ENCODE measurements at regions not wholly inside any gene's neighbourhood (a gene's known extent, or its start where the extent isn't known, plus 50 kb on each side); places are given as distances from the start of the nearest gene placed in this dataset.

DNA sequence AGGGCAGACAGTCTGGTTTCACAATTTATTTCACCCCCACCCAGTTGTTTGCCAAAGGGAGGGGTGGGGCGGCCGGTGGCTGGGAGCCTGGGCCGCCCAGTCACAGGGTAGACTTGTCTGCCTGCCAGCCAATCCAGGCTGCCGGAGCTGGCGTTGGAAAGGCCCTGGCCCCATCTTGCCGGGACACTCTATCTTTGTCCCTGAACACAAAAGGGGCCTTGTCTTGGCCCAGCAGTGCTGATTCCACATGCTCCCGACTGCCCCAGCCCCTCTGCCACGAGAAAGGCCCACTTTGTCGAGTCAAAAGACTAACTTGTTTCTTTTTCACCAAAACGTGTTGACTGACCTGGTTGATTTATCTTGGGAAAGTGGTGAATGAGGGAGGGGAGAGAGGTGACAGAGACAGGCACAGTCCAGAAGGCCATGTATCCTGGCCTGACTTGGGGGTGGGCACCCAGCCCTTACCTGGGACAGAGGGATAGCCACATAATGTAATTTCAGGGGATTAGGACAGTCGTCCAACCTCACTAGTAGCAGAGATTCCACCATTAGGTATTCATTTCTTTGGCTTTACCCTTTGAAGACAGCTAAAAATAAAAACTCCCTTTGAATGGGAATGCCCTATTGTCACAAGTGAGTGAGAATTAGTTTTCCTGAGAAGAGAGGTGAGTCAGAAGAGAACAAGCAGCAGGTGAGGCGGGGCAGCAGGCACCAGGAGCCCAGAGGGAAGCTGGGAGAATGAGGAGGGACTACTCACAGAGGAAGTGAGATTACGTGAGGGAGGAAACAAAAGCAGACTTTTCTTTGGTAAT, 67.0 kb upstream of the SIRPA start:
- ATAC-seq (peak; percentile 16 to 47), DNase-seq (no peak)
- intact Hi-C loops (cut with DNase I), result no loop called here
- Histone ChIP-seq H3K4me3 (no peak overlapping the region), H3K27ac (no peak overlapping the region), H3K9me3 (peaks cover 5% of the 10 kb centered on the region), H3K27me3 (ENCODE audit: low read depth) (no peaks in the 10 kb centered on the region), H3K4me1 (peaks cover 35% of the 10 kb centered on the region), H3K36me3 (no peaks in the 10 kb centered on the region)
- no peak for TF ChIP-seq CTCF (IDR thresholded peaks at IDR 0.05)

GRCh38 chr20:1827510-1827973, 67.7 kb upstream of the SIRPA start:
- TF ChIP-seq CTCF (IDR thresholded peaks at IDR 0.05), result no peak
- Histone ChIP-seq H3K9me3 (peaks cover 10% of the 10 kb centered on the region), H3K36me3 (no peaks in the 10 kb centered on the region), H3K27ac (no peak overlapping the region), H3K4me1 (peaks cover 35% of the 10 kb centered on the region), H3K4me3 (no peak overlapping the region), H3K27me3 (ENCODE audit: low read depth) (no peaks in the 10 kb centered on the region)
- DNase-seq, result no peak
- no peak for ATAC-seq
- intact Hi-C loops (cut with DNase I), result no loop called here

GRCh38 chr20:1825938-1826445, 69.2 kb upstream of the SIRPA start:
- peaks cover 10% of the 10 kb centered on the region for H3K9me3 ChIP-seq
- ATAC-seq (no peak), DNase-seq (no peak)

DNA sequence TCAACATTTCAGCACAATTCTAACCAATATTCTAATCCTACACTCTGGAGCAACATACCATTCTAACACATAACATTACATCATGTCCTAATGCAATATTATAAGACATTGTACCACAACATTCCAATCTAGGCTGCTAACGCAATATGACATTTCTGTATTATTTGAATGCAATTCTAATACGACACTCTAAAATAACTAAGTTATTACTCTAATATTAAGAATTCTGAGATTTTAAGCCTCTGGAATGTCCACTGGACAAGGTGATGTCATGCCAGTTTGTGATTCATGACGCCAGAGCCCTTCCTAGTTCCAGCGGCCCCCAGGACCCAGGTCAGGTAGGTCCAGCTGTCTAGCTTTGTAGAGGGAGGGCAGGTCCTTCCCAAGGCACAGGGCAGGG, 69.7 kb upstream of the SIRPA start:
- TF ChIP-seq CTCF (IDR thresholded peaks at IDR 0.05), result no peak

More at GRCh38 chr20:1825938-1826445, 69.2 kb upstream of the SIRPA start:
- H3K4me3 ChIP-seq, result no peak overlapping the region
- TF ChIP-seq CTCF (IDR thresholded peaks at IDR 0.05), result no peak
- H3K36me3 ChIP-seq, result no peaks in the 10 kb centered on the region
- H3K27ac ChIP-seq, result no peak overlapping the region
- intact Hi-C loops (cut with DNase I), result no loop called here
- H3K27me3 ChIP-seq (ENCODE audit: low read depth), result peaks cover 10% of the 10 kb centered on the region
- peaks cover 37% of the 10 kb centered on the region for H3K4me1 ChIP-seq

DNA sequence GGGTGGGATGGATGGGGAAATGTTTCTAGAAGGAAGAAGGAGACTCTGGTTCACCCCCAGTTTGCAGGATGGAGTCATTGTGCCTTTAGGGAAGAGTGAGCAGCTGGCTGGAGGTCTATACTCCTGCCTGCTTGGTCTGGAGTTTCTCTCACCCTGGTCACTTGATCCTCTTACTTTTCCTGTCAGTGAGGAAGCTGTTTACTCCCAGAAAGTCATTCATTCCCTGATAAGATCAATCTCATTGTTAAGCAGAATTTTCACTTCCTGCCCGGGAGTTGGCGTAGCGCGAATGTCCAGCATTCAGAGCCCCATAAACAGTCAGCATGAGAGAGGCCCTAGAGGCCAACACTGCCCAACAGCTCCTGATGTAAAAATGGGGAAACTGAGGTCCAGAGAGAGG, 70.4 kb upstream of the SIRPA start:
- ATAC-seq, result no peak
- H3K27me3 ChIP-seq (ENCODE audit: low read depth), result peaks cover 10% of the 10 kb centered on the region
- H3K4me1 ChIP-seq, result peaks cover 32% of the 10 kb centered on the region
- H3K36me3 ChIP-seq, result no peaks in the 10 kb centered on the region
- H3K4me3 ChIP-seq, result no peak overlapping the region
- TF ChIP-seq CTCF (IDR thresholded peaks at IDR 0.05), result no peak
- no peak overlapping the region for H3K27ac ChIP-seq
- intact Hi-C loops (cut with DNase I), result no loop called here
- no peak for DNase-seq
- peaks cover 10% of the 10 kb centered on the region for H3K9me3 ChIP-seq

More for the DNA sequence above, 69.7 kb upstream of the SIRPA start:
- peaks cover 10% of the 10 kb centered on the region for H3K27me3 ChIP-seq (ENCODE audit: low read depth)
- DNase-seq, result no peak
- no peak overlapping the region for H3K4me3 ChIP-seq
- peaks cover 10% of the 10 kb centered on the region for H3K9me3 ChIP-seq
- H3K36me3 ChIP-seq, result no peaks in the 10 kb centered on the region
- H3K27ac ChIP-seq, result no peak overlapping the region
- intact Hi-C loops (cut with DNase I), result no loop called here
- no peak for ATAC-seq
- peaks cover 37% of the 10 kb centered on the region for H3K4me1 ChIP-seq
